ENCODE measurements at regions not wholly inside any gene's neighbourhood (a gene's known extent, or its start where the extent isn't known, plus 50 kb on each side); places are given as distances from the start of the nearest gene placed in this dataset.

GRCh38 chr9:134260801-134261200 lies 65.5 kb upstream of the RXRA start (continued):
- TF ChIP-seq CHD7 (IDR thresholded peaks at IDR 0.05; ENCODE audit: insufficient replicate concordance, low read length) (no peak), BCL11A (IDR thresholded peaks at IDR 0.05; ENCODE audit: low read depth in 2 of 2, low read length in 2 of 2) (no peak), SP4 (IDR thresholded peaks at IDR 0.05; ENCODE audit: low read length) (no peak), TAF1 (IDR thresholded peaks at IDR 0.05; ENCODE audit: low read depth, low read length) (no peak), EZH2 (IDR thresholded peaks at IDR 0.05; ENCODE audit: low read depth, low read length, severe bottlenecking) (no peak), POU5F1 (IDR thresholded peaks at IDR 0.05; ENCODE audit: low read depth, low read length) (no peak), MAX (IDR thresholded peaks at IDR 0.05) (no peak), TCF12 (IDR thresholded peaks at IDR 0.05; ENCODE audit: low read depth, low read length) (no peak), CHD2 (IDR thresholded peaks at IDR 0.05; ENCODE audit: low read length) (no peak), POLR2AphosphoS5 (IDR thresholded peaks at IDR 0.05; ENCODE audit: low read depth, low read length) (no peak), RXRA (IDR thresholded peaks at IDR 0.05; ENCODE audit: insufficient read depth, low read depth, low read length) (no peak), EP300 (IDR thresholded peaks at IDR 0.05; ENCODE audit: borderline replicate concordance in 1 of 2, low read depth in 2 of 2, low read length in 2 of 2) (no peak)
